T-cell (primary cell): ENCODE measurements at regions not wholly inside any gene's neighbourhood (a gene's known extent, or its start where the extent isn't known, plus 50 kb on each side); places are given as distances from the start of the nearest gene placed in this dataset.

Experiments
- ATAC-seq, 4 experiments: fragments of 200-7000 bp in 3 of 4; fragments of 150-1000 bp in 1 of 4; cut with Tn5 transposase; replicated peaks in 1 of 4; 1 replicate in 3 of 4; 2 replicates in 1 of 4; pipeline ENCODE4 v1.10.0; 2021; ENCODE audit warnings: moderate library complexity in 3 of 4, mild to moderate bottlenecking in 2 of 4, moderate number of reproducible peaks in 1 of 4
- CTCF ChIA-PET, 2 donors: fragments of 300-600 bp; sonication (Branson Sonifier 250); formaldehyde crosslinking; loops; one replicate each; lab custom pipeline; 2022; ENCODE audit warnings: antibody characterized with exemption in 2 of 2; lab: Charles Lee
- POLR2A ChIA-PET, 2 donors: fragments of 300-600 bp; sonication (Branson Sonifier 250); formaldehyde crosslinking; loops; one replicate each; lab custom pipeline; 2022; ENCODE audit warnings: antibody characterized with exemption in 2 of 2; lab: Charles Lee
- DNase-seq, 35 experiments: peaks; one replicate each; pipeline versions ENCODE4 v3.0.0 to v3.0.0-alpha.2; 2013 to 2023
- H3K27ac ChIP-seq: one replicate; pipeline ENCODE4 v1.5.1; 2013; ENCODE audit warnings: low read length
- H3K27me3 ChIP-seq, 2 experiments: replicated peaks in 1 of 2; 1 replicate in 1 of 2; 2 replicates in 1 of 2; pipeline versions ENCODE4 v1.6.1 to v1.7.0; 2013; ENCODE audit warnings: low read length in 1 of 2, mixed read lengths in 1 of 2; ENCODE audit not compliant: control insufficient read depth in 2 of 2, insufficient read depth in 2 of 2; ENCODE audit errors: extremely low read depth in 1 of 2
- H3K36me3 ChIP-seq, 2 donors: 1 replicate in 1 of 2; 2 replicates in 1 of 2; pipeline versions ENCODE4 v1.6.1 to v1.7.0; 2013; ENCODE audit warnings: low read length in 1 of 2; ENCODE audit not compliant: control insufficient read depth in 2 of 2, insufficient read depth in 1 of 2; ENCODE audit errors: extremely low read depth in 1 of 2
- H3K4me1 ChIP-seq, 2 experiments: 1 replicate in 1 of 2; 2 replicates in 1 of 2; pipeline versions ENCODE4 v1.6.1 to v1.7.0; 2013; ENCODE audit warnings: low read length in 2 of 2, mixed read lengths in 1 of 2; ENCODE audit not compliant: insufficient read depth in 2 of 2, control insufficient read depth in 1 of 2; ENCODE audit errors: extremely low read depth in 1 of 2
- H3K4me3 ChIP-seq, 2 donors: 1 replicate in 1 of 2; 2 replicates in 1 of 2; pipeline versions ENCODE4 v1.5.1 to v1.7.0; 2013; ENCODE audit warnings: mild to moderate bottlenecking in 2 of 2, low read length in 1 of 2, moderate library complexity in 1 of 2; ENCODE audit not compliant: control insufficient read depth in 1 of 2; ENCODE audit errors: extremely low read depth in 1 of 2
- H3K9me3 ChIP-seq: 2 replicates; pipeline ENCODE4 v1.7.0; 2013
- H3K27ac Mint-ChIP-seq, 2 donors: one replicate each; pipeline ENCODE4 v1.8.0; 2020 to 2021; ENCODE audit warnings: mild to moderate bottlenecking in 2 of 2, mixed read lengths in 2 of 2
- H3K27me3 Mint-ChIP-seq, 2 donors: one replicate each; pipeline ENCODE4 v1.8.0; 2021 to 2022; ENCODE audit warnings: mixed read lengths in 2 of 2
- H3K36me3 Mint-ChIP-seq: one replicate; pipeline ENCODE4 v1.8.0; 2021; ENCODE audit warnings: mixed read lengths
- H3K4me1 Mint-ChIP-seq, 3 donors: one replicate each; pipeline ENCODE4 v1.8.0; 2020 to 2022; ENCODE audit warnings: mixed read lengths in 3 of 3, mild to moderate bottlenecking in 1 of 3
- H3K4me3 Mint-ChIP-seq, 3 donors: one replicate each; pipeline ENCODE4 v1.8.0; 2020 to 2022; ENCODE audit warnings: mild to moderate bottlenecking in 3 of 3, mixed read lengths in 3 of 3, moderate library complexity in 3 of 3
- H3K9me3 Mint-ChIP-seq, 3 donors: one replicate each; pipeline ENCODE4 v1.8.0; 2020 to 2022; ENCODE audit warnings: mixed read lengths in 3 of 3
- WGBS: methylation state at CpG from one replicate; pipeline ENCODE4 v1.1.5; 2013; ENCODE audit warnings: missing lambda C conversion rate; ENCODE audit not compliant: insufficient coverage; 5-methylcytosine and 5-hydroxymethylcytosine counted together

GRCh38 chr1:96475903-96476302 is 245.7 kb upstream of the PTBP2 start:
- POLR2A ChIA-PET, result no interaction called here

GRCh38 chr1:96478228-96478627 is 243.4 kb upstream of the PTBP2 start:
- Mint-ChIP-seq H3K27ac (no peak overlapping the region), H3K27me3 (no peaks in the 10 kb centered on the region), H3K9me3 (peaks cover 0 to 5% (median 0%) of the 10 kb centered on the region in 3 donors), H3K4me1 (no peaks in the 10 kb centered on the region), H3K36me3 (no peaks in the 10 kb centered on the region), H3K4me3 (no peak overlapping the region)
- H3K9me3 ChIP-seq, result no peaks in the 10 kb centered on the region
- no peaks in the 10 kb centered on the region for H3K4me1 ChIP-seq
- DNase-seq (no peak), ATAC-seq (no peak)
- POLR2A ChIA-PET, result interaction anchor here in 1 of 2 donors (0.5 kb wide), 1 partner anchor 8 kb away, joined by 5 read pairs; no protein-coding TSS in a partner anchor
- H3K27ac ChIP-seq, result no peak overlapping the region
- no peaks in the 10 kb centered on the region for H3K36me3 ChIP-seq
- 86% methylated on average over 4 of the region's 4 CpGs for WGBS
- CTCF ChIA-PET, result no interaction called here
- H3K27me3 ChIP-seq, result no peaks in the 10 kb centered on the region
- H3K4me3 ChIP-seq, result no peak overlapping the region

More at GRCh38 chr1:96475903-96476302, 245.7 kb upstream of the PTBP2 start:
- Mint-ChIP-seq H3K27me3 (no peaks in the 10 kb centered on the region), H3K4me1 (no peaks in the 10 kb centered on the region), H3K36me3 (no peaks in the 10 kb centered on the region), H3K9me3 (peaks cover 0 to 6% (median 3%) of the 10 kb centered on the region in 3 donors), H3K4me3 (no peak overlapping the region), H3K27ac (no peak overlapping the region)
- Histone ChIP-seq H3K4me1 (no peaks in the 10 kb centered on the region), H3K36me3 (no peaks in the 10 kb centered on the region), H3K9me3 (no peaks in the 10 kb centered on the region), H3K27me3 (no peaks in the 10 kb centered on the region), H3K4me3 (no peak overlapping the region), H3K27ac (no peak overlapping the region)
- CTCF ChIA-PET, result no interaction called here
- DNase-seq (no peak), ATAC-seq (no peak)
- no CpG with 5 or more reads among the region's 3 CpGs for WGBS

GRCh38 chr1:96481409-96481808 is 240.2 kb upstream of the PTBP2 start:
- Histone ChIP-seq H3K9me3 (no peaks in the 10 kb centered on the region), H3K27ac (no peak overlapping the region), H3K27me3 (no peaks in the 10 kb centered on the region), H3K36me3 (no peaks in the 10 kb centered on the region), H3K4me3 (no peak overlapping the region), H3K4me1 (no peaks in the 10 kb centered on the region)
- no CpG with 5 or more reads among the region's 2 CpGs for WGBS
- H3K27me3 Mint-ChIP-seq, result no peaks in the 10 kb centered on the region
- no peaks in the 10 kb centered on the region for H3K4me1 Mint-ChIP-seq
- CTCF ChIA-PET, result no interaction called here
- no peak for ATAC-seq
- no peak overlapping the region for H3K4me3 Mint-ChIP-seq
- H3K27ac Mint-ChIP-seq, result no peak overlapping the region
- POLR2A ChIA-PET, result no interaction called here
- DNase-seq, result no peak
- no peaks in the 10 kb centered on the region for H3K36me3 Mint-ChIP-seq
- no peaks in the 10 kb centered on the region for H3K9me3 Mint-ChIP-seq

GRCh38 chr1:96482616-96483015 is 239.0 kb upstream of the PTBP2 start:
- ChIA-PET POLR2A (no interaction called here), CTCF (no interaction called here)
- ATAC-seq, result no peak
- H3K9me3 ChIP-seq, result no peaks in the 10 kb centered on the region
- WGBS, result no CpG with 5 or more reads among the region's 4 CpGs
- Mint-ChIP-seq H3K27me3 (no peaks in the 10 kb centered on the region), H3K9me3 (no peaks in the 10 kb centered on the region), H3K27ac (no peak overlapping the region), H3K36me3 (no peaks in the 10 kb centered on the region), H3K4me1 (no peaks in the 10 kb centered on the region), H3K4me3 (no peak overlapping the region)
- no peaks in the 10 kb centered on the region for H3K27me3 ChIP-seq
- H3K27ac ChIP-seq, result no peak overlapping the region
- no peak overlapping the region for H3K4me3 ChIP-seq
- no peaks in the 10 kb centered on the region for H3K36me3 ChIP-seq
- no peak for DNase-seq
- no peaks in the 10 kb centered on the region for H3K4me1 ChIP-seq

GRCh38 chr1:96487394-96487793 is 234.2 kb upstream of the PTBP2 start:
- no peak for ATAC-seq
- H3K9me3 ChIP-seq, result no peaks in the 10 kb centered on the region
- H3K4me1 Mint-ChIP-seq, result no peaks in the 10 kb centered on the region
- H3K4me1 ChIP-seq, result no peaks in the 10 kb centered on the region
- no peak overlapping the region for H3K27ac ChIP-seq
- ChIA-PET POLR2A (no interaction called here), CTCF (interaction anchor here in 1 of 2 donors (0.6 kb wide), 1 partner anchor 88 kb away, joined by 3 read pairs; no protein-coding TSS in a partner anchor)
- H3K36me3 ChIP-seq, result no peaks in the 10 kb centered on the region
- no peaks in the 10 kb centered on the region for H3K27me3 Mint-ChIP-seq
- H3K27ac Mint-ChIP-seq, result no peak overlapping the region
- no peaks in the 10 kb centered on the region for H3K36me3 Mint-ChIP-seq
- H3K9me3 Mint-ChIP-seq, result no peaks in the 10 kb centered on the region
- WGBS, result no CpG with 5 or more reads among the region's 3 CpGs
- H3K4me3 ChIP-seq, result no peak overlapping the region
- no peaks in the 10 kb centered on the region for H3K27me3 ChIP-seq
- DNase-seq, result no peak
- no peak overlapping the region for H3K4me3 Mint-ChIP-seq

GRCh38 chr1:96487971-96488370 is 233.6 kb upstream of the PTBP2 start:
- Histone ChIP-seq H3K27ac (no peak overlapping the region), H3K4me3 (no peak overlapping the region), H3K36me3 (no peaks in the 10 kb centered on the region), H3K27me3 (no peaks in the 10 kb centered on the region), H3K9me3 (no peaks in the 10 kb centered on the region), H3K4me1 (no peaks in the 10 kb centered on the region)
- Mint-ChIP-seq H3K4me3 (no peak overlapping the region), H3K36me3 (no peaks in the 10 kb centered on the region), H3K4me1 (no peaks in the 10 kb centered on the region), H3K27ac (no peak overlapping the region), H3K9me3 (no peaks in the 10 kb centered on the region), H3K27me3 (no peaks in the 10 kb centered on the region)
- DNase-seq (no peak), ATAC-seq (no peak)
- ChIA-PET POLR2A (no interaction called here), CTCF (no interaction called here)
- WGBS, result 94% methylated on average over 3 of the region's 5 CpGs

- Mint-ChIP-seq H3K4me1 (no peaks in the 10 kb centered on the region), H3K36me3 (no peaks in the 10 kb centered on the region), H3K9me3 (no peaks in the 10 kb centered on the region), H3K4me3 (no peak overlapping the region), H3K27ac (no peak overlapping the region), H3K27me3 (no peaks in the 10 kb centered on the region)
- H3K9me3 ChIP-seq, result no peaks in the 10 kb centered on the region
- ChIA-PET CTCF (no interaction called here), POLR2A (no interaction called here)
- H3K27ac ChIP-seq, result no peak overlapping the region
- H3K36me3 ChIP-seq, result no peaks in the 10 kb centered on the region
- no peak for ATAC-seq
- H3K27me3 ChIP-seq, result no peaks in the 10 kb centered on the region
- DNase-seq, result no peak
- WGBS, result no CpG with 5 or more reads among the region's 2 CpGs
- no peak overlapping the region for H3K4me3 ChIP-seq
- H3K4me1 ChIP-seq, result no peaks in the 10 kb centered on the region
These were observed 232.8 kb upstream of the PTBP2 start for GRCh38 chr1:96488777-96489176.
